SK-N-SH treated with all-trans-retinoic acid at 6 μM for 48 hours (cell line): ENCODE measurements at regions not wholly inside any gene's neighbourhood (a gene's known extent, or its start where the extent isn't known, plus 50 kb on each side); places are given as distances from the start of the nearest gene placed in this dataset.

Source experiments
- ATAC-seq: fragments of 200-7000 bp; cut with Tn5 transposase; 3 replicates; pipeline ENCODE4 v1.9.1; 2020; ENCODE audit warnings: mild to moderate bottlenecking, moderate library complexity
- ARNTL ChIP-seq: fragments of 450-650 bp; formaldehyde crosslinking; IDR thresholded peaks from 2 replicates; pipeline ENCODE4 v1.5.0; 2020; ENCODE audit warnings: low read depth, mild to moderate bottlenecking, moderate library complexity, borderline replicate concordance
- BACH2 ChIP-seq: fragments of 250-450 bp; sonication (Bioruptor Pico); IDR thresholded peaks from 2 replicates; pipeline ENCODE4 v1.9.0; 2021; ENCODE audit warnings: mild to moderate bottlenecking, borderline replicate concordance
- CSDC2 ChIP-seq: fragments of 250-450 bp; sonication (Bioruptor Pico); IDR thresholded peaks from 2 replicates; pipeline ENCODE4 v1.5.0; 2020; ENCODE audit warnings: mild to moderate bottlenecking, moderate library complexity
- ESRRG ChIP-seq: fragments of 250-450 bp; sonication (Bioruptor Pico); IDR thresholded peaks from 2 replicates; pipeline ENCODE4 v1.6.1; 2021; ENCODE audit warnings: mild to moderate bottlenecking
- GLIS3 ChIP-seq: fragments of 250-450 bp; sonication (Bioruptor Pico); IDR thresholded peaks from 2 replicates; pipeline ENCODE4 v1.5.0; 2020; ENCODE audit warnings: mild to moderate bottlenecking, moderate library complexity
- ISL1 ChIP-seq: fragments of 250-450 bp; sonication (Bioruptor Pico); IDR thresholded peaks from 2 replicates; pipeline ENCODE4 v2.1.2; 2022; ENCODE audit warnings: mild to moderate bottlenecking, moderate library complexity
- OSR1 ChIP-seq: fragments of 250-450 bp; sonication (Bioruptor Pico); IDR thresholded peaks from 2 replicates; pipeline ENCODE4 v1.8.0; 2022; ENCODE audit warnings: moderate library complexity, mild to moderate bottlenecking, inconsistent platforms
- PPARA ChIP-seq: fragments of 250-450 bp; sonication (Bioruptor Pico); IDR thresholded peaks from 2 replicates; pipeline ENCODE4 v1.5.0; 2020; ENCODE audit warnings: mild to moderate bottlenecking, borderline replicate concordance
- RARB ChIP-seq: fragments of 250-450 bp; sonication (Bioruptor Pico); IDR thresholded peaks from 2 replicates; pipeline ENCODE4 v1.8.0; 2021; ENCODE audit warnings: mild to moderate bottlenecking, moderate library complexity
- TCF4 ChIP-seq: fragments of 250-450 bp; sonication (Bioruptor Pico); IDR thresholded peaks from 2 replicates; pipeline ENCODE4 v1.8.0; 2021; ENCODE audit warnings: mild to moderate bottlenecking, moderate library complexity, borderline replicate concordance
- TOX ChIP-seq: fragments of 250-450 bp; sonication (Bioruptor Pico); IDR thresholded peaks from 2 replicates; pipeline ENCODE4 v1.8.0; 2021; ENCODE audit warnings: mild to moderate bottlenecking, moderate library complexity, borderline replicate concordance
- ZC3H10 ChIP-seq: fragments of 250-450 bp; sonication (Bioruptor Pico); IDR thresholded peaks from 2 replicates; pipeline ENCODE4 v1.5.1; 2021; ENCODE audit warnings: mild to moderate bottlenecking, moderate library complexity
- ZFP3 ChIP-seq: fragments of 250-450 bp; sonication (Bioruptor Pico); IDR thresholded peaks from 2 replicates; pipeline ENCODE4 v1.5.0; 2020; ENCODE audit warnings: mild to moderate bottlenecking, moderate library complexity
- ZFP30 ChIP-seq: fragments of 450-650 bp; formaldehyde crosslinking; IDR thresholded peaks from 2 replicates; pipeline ENCODE4 v1.5.0; 2022; ENCODE audit warnings: mild to moderate bottlenecking, moderate library complexity
- ZNF565 ChIP-seq: fragments of 450-650 bp; formaldehyde crosslinking; conservative IDR thresholded peaks from 2 replicates; pipeline ENCODE4 v1.5.0; 2020; ENCODE audit warnings: low read depth, mild to moderate bottlenecking, moderate library complexity
- ZNF70 ChIP-seq: fragments of 450-650 bp; formaldehyde crosslinking; IDR thresholded peaks from 2 replicates; pipeline ENCODE4 v1.5.0; 2020; ENCODE audit warnings: mild to moderate bottlenecking, moderate library complexity
- ZNF8 ChIP-seq: fragments of 450-650 bp; formaldehyde crosslinking; IDR thresholded peaks from 2 replicates; pipeline ENCODE4 v1.5.0; 2020; ENCODE audit warnings: mild to moderate bottlenecking, moderate library complexity
- TF ChIP-seq, protein P1 (sequence below): fragments of 250-450 bp; sonication (Bioruptor Pico); IDR thresholded peaks from 2 replicates; pipeline ENCODE4 v1.5.0; 2020; ENCODE audit warnings: mild to moderate bottlenecking, moderate library complexity
- TF ChIP-seq, protein P2 (sequence below): fragments of 250-450 bp; sonication (Bioruptor Pico); IDR thresholded peaks from 2 replicates; pipeline ENCODE4 v1.5.1; 2021; ENCODE audit warnings: mild to moderate bottlenecking, moderate library complexity
- TF ChIP-seq, protein P3 (sequence below): fragments of 250-450 bp; sonication (Bioruptor Pico); IDR thresholded peaks from 2 replicates; pipeline ENCODE4 v1.8.0; 2020; ENCODE audit warnings: mild to moderate bottlenecking, moderate library complexity, borderline replicate concordance
- TF ChIP-seq, protein P4 (sequence below): fragments of 250-450 bp; sonication (Bioruptor Pico); IDR thresholded peaks from 2 replicates; pipeline ENCODE4 v1.8.0; 2021; ENCODE audit warnings: low read depth, mild to moderate bottlenecking, moderate library complexity, borderline replicate concordance

DNA sequence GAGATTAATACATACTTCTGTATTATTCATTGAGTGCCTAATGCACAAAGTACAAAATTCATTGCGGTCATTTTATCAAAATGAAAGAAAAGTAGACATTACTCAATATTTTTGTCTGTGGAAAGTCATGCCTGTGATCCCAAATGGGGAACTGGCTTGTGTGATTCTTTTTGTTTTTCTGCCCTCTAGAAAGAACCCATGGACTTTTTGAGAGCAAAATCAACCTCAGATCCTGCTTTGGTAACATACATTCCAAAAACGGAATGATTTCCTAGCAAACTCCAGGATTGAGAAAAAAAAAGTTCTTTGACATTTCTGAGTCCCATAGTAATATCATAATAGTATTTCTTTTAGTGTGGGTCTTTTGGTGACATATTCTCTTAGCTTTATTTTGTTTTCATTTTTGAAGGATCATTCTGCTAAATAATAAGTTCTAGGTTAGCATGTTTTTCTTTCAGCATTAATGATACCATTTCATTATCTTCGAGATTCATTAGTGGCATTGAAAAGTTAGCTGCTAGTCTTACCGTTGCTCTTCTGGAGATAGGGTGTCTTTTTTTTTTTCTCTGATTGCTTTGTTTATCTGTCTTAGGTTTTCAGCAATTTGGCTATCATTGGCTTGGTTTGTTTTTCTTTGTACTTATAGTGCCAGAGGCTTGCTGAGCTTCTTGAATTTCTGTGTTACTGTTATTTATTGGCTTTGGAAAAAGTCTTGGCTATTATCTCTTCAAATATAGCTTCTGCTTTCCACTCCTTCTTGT is 102.4 kb upstream of the CSNK1A1L start (continued):
- TF ChIP-seq, protein P1, sequence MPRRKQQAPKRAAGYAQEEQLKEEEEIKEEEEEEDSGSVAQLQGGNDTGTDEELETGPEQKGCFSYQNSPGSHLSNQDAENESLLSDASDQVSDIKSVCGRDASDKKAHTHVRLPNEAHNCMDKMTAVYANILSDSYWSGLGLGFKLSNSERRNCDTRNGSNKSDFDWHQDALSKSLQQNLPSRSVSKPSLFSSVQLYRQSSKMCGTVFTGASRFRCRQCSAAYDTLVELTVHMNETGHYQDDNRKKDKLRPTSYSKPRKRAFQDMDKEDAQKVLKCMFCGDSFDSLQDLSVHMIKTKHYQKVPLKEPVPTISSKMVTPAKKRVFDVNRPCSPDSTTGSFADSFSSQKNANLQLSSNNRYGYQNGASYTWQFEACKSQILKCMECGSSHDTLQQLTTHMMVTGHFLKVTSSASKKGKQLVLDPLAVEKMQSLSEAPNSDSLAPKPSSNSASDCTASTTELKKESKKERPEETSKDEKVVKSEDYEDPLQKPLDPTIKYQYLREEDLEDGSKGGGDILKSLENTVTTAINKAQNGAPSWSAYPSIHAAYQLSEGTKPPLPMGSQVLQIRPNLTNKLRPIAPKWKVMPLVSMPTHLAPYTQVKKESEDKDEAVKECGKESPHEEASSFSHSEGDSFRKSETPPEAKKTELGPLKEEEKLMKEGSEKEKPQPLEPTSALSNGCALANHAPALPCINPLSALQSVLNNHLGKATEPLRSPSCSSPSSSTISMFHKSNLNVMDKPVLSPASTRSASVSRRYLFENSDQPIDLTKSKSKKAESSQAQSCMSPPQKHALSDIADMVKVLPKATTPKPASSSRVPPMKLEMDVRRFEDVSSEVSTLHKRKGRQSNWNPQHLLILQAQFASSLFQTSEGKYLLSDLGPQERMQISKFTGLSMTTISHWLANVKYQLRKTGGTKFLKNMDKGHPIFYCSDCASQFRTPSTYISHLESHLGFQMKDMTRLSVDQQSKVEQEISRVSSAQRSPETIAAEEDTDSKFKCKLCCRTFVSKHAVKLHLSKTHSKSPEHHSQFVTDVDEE (CRISPR knock-in tag): no peak
- no peak for TF ChIP-seq GLIS3 (CRISPR knock-in tag)
- TF ChIP-seq RARB (CRISPR knock-in tag): no peak
- TF ChIP-seq, protein P2, sequence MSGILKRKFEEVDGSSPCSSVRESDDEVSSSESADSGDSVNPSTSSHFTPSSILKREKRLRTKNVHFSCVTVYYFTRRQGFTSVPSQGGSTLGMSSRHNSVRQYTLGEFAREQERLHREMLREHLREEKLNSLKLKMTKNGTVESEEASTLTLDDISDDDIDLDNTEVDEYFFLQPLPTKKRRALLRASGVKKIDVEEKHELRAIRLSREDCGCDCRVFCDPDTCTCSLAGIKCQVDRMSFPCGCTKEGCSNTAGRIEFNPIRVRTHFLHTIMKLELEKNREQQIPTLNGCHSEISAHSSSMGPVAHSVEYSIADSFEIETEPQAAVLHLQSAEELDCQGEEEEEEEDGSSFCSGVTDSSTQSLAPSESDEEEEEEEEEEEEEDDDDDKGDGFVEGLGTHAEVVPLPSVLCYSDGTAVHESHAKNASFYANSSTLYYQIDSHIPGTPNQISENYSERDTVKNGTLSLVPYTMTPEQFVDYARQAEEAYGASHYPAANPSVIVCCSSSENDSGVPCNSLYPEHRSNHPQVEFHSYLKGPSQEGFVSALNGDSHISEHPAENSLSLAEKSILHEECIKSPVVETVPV: no peak

DNA sequence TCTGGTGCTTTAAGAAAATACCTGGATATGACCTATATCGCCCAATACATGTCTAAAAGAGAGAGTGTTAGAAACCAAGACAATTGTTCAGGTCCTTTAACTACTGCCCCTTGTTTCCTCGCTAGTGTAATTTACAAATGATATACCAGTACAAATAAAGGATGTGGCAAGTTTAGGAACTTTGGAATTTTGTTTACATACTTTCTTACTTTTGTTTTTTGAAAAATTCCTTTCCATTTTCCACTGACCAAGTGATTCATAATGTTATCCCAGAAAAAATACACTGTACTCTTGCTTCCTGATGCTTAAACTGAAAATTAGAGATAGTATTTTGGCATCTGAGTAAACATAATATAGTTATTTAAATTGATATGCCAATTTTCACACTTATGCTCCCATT is 96.8 kb upstream of the CSNK1A1L start:
- ATAC-seq: no peak
- no peak for TF ChIP-seq ARNTL (CRISPR knock-in tag)

DNA sequence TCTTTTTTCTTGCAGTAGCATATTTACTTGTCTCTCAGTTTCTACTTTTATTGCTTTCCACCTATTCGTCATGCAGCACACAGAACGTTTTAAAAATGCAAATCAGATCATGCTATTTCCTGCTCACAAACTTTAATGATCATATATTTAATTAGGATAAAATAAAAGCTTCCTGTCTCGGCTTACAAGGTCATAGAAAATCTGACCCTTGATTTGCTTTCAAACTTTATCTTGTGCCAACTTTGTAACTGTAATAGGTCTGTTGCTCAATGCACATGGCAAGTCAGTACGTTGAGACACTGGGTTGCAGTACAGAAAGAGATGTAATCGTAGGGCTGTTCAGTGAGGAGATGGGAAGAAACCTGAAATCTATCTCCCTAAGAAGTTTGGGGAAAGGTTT is 95.6 kb upstream of the CSNK1A1L start:
- no peak for ATAC-seq
- TF ChIP-seq, protein P2: no peak
- TF ChIP-seq ZFP3 (CRISPR knock-in tag): no peak
- no peak for TF ChIP-seq ZNF565 (CRISPR knock-in tag)
- TF ChIP-seq ZNF8: no peak
- TF ChIP-seq ARNTL (CRISPR knock-in tag): no peak
- no peak for TF ChIP-seq TCF4 (CRISPR knock-in tag)
- TF ChIP-seq ESRRG (CRISPR knock-in tag): no peak
- TF ChIP-seq BACH2: no peak
- no peak for TF ChIP-seq ZNF70 (CRISPR knock-in tag)
- TF ChIP-seq, protein P3, sequence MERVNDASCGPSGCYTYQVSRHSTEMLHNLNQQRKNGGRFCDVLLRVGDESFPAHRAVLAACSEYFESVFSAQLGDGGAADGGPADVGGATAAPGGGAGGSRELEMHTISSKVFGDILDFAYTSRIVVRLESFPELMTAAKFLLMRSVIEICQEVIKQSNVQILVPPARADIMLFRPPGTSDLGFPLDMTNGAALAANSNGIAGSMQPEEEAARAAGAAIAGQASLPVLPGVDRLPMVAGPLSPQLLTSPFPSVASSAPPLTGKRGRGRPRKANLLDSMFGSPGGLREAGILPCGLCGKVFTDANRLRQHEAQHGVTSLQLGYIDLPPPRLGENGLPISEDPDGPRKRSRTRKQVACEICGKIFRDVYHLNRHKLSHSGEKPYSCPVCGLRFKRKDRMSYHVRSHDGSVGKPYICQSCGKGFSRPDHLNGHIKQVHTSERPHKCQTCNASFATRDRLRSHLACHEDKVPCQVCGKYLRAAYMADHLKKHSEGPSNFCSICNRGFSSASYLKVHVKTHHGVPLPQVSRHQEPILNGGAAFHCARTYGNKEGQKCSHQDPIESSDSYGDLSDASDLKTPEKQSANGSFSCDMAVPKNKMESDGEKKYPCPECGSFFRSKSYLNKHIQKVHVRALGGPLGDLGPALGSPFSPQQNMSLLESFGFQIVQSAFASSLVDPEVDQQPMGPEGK (CRISPR knock-in tag): no peak
- TF ChIP-seq TOX (CRISPR knock-in tag): no peak
- TF ChIP-seq PPARA (CRISPR knock-in tag): no peak
- no peak for TF ChIP-seq GLIS3 (CRISPR knock-in tag)
- no peak for TF ChIP-seq ZFP30 (CRISPR knock-in tag)
- TF ChIP-seq OSR1 (CRISPR knock-in tag): no peak

DNA sequence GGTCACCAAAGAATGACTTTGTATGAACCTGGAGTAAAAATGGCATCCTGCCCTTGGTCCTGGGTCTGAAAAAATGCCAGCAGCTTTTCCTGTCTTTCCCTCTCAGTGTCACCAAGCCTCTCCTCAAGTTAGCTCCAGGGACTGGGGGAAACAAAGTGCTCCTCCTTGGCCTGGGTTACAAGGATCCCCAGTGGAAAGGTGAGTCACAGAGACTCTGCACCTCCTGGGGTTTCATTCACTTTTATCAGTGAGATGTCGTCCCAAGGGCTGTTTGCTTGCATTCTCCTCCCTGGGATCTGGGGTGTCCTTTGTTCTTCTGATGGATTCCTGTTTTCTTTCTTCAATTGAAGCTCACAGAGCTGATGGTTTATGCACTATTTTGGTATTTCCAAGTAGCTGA is 93.2 kb upstream of the CSNK1A1L start:
- no peak for TF ChIP-seq ZNF70 (CRISPR knock-in tag)
- no peak for TF ChIP-seq PPARA (CRISPR knock-in tag)
- no peak for TF ChIP-seq ZC3H10 (CRISPR knock-in tag)
- no peak for TF ChIP-seq ZNF565 (CRISPR knock-in tag)
- no peak for TF ChIP-seq CSDC2
- TF ChIP-seq, protein P4, sequence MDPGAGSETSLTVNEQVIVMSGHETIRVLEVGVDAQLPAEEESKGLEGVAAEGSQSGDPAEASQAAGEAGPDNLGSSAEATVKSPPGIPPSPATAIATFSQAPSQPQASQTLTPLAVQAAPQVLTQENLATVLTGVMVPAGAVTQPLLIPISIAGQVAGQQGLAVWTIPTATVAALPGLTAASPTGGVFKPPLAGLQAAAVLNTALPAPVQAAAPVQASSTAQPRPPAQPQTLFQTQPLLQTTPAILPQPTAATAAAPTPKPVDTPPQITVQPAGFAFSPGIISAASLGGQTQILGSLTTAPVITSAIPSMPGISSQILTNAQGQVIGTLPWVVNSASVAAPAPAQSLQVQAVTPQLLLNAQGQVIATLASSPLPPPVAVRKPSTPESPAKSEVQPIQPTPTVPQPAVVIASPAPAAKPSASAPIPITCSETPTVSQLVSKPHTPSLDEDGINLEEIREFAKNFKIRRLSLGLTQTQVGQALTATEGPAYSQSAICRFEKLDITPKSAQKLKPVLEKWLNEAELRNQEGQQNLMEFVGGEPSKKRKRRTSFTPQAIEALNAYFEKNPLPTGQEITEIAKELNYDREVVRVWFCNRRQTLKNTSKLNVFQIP (CRISPR knock-in tag): no peak
- TF ChIP-seq, protein P1 (CRISPR knock-in tag): no peak
- TF ChIP-seq ZFP30 (CRISPR knock-in tag): no peak
- TF ChIP-seq OSR1 (CRISPR knock-in tag): no peak
- TF ChIP-seq ARNTL (CRISPR knock-in tag): no peak
- no peak for TF ChIP-seq ZNF8
- TF ChIP-seq ISL1 (CRISPR knock-in tag): no peak
- TF ChIP-seq RARB (CRISPR knock-in tag): no peak
- ATAC-seq: no peak
